Choroid plexus epithelial cell (primary cell): ENCODE measurements at regions not wholly inside any gene's neighbourhood (a gene's known extent, or its start where the extent isn't known, plus 50 kb on each side); places are given as distances from the start of the nearest gene placed in this dataset.
A peak's percentile ranks its signal among the peaks of the same experiment; 100 is the strongest.

ENCODE experiments used
- DNase-seq: peaks from one replicate; pipeline ENCODE4 v3.0.0-alpha.2; 2010; ENCODE audit warnings: low read depth
- H3K4me3 ChIP-seq: 2 replicates; pipeline ENCODE4 v1.5.1; 2011; ENCODE audit warnings: low read depth, mild to moderate bottlenecking, control low read depth, low read length, moderate library complexity
- TF ChIP-seq, protein P1 (sequence below): conservative IDR thresholded peaks from 2 replicates; pipeline ENCODE4 v1.5.1; 2011; ENCODE audit warnings: low read depth, mild to moderate bottlenecking, control low read depth, inconsistent platforms, low read length, moderate library complexity

GRCh38 chr5:166068547-166069335 lies 2222.7 kb upstream of the WWC1 start:
- no peak overlapping the region for H3K4me3 ChIP-seq
- TF ChIP-seq, protein P1, sequence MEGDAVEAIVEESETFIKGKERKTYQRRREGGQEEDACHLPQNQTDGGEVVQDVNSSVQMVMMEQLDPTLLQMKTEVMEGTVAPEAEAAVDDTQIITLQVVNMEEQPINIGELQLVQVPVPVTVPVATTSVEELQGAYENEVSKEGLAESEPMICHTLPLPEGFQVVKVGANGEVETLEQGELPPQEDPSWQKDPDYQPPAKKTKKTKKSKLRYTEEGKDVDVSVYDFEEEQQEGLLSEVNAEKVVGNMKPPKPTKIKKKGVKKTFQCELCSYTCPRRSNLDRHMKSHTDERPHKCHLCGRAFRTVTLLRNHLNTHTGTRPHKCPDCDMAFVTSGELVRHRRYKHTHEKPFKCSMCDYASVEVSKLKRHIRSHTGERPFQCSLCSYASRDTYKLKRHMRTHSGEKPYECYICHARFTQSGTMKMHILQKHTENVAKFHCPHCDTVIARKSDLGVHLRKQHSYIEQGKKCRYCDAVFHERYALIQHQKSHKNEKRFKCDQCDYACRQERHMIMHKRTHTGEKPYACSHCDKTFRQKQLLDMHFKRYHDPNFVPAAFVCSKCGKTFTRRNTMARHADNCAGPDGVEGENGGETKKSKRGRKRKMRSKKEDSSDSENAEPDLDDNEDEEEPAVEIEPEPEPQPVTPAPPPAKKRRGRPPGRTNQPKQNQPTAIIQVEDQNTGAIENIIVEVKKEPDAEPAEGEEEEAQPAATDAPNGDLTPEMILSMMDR = no peak
- DNase-seq = peak; percentile 1

DNA sequence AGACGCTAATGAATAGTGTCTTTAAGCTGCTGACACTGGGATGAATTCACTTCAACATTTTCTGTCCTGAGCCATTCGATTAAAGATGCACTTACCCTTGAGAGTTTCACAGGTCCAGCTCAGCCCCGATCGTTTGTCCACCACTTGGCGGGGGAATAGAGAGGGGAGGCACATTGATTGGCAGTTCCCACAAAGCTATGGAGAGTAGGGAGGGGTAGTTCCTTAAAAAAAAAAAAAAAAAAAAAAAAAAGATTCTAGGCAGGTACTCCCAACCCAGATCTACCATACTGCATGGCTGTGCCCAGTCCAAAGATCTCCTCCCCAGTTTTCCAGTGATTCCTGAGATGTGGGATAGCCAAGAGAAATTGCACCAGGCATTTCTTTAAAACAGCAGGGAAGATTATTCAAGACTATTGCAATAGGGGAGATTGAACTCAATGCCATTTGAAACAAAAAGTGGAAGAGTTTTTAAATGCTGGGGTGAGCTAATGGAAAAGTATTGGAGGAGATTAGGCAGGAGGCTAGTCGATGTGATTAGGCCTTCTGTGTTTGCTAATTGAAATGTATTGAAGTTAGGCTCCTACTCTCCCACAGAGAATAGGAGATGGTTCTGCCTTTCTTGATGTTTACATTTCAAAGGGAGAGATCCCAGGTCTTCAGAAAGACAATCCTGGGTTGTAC lies 2217.4 kb upstream of the WWC1 start:
- TF ChIP-seq, protein P1 = no peak
- no peak for DNase-seq

DNA sequence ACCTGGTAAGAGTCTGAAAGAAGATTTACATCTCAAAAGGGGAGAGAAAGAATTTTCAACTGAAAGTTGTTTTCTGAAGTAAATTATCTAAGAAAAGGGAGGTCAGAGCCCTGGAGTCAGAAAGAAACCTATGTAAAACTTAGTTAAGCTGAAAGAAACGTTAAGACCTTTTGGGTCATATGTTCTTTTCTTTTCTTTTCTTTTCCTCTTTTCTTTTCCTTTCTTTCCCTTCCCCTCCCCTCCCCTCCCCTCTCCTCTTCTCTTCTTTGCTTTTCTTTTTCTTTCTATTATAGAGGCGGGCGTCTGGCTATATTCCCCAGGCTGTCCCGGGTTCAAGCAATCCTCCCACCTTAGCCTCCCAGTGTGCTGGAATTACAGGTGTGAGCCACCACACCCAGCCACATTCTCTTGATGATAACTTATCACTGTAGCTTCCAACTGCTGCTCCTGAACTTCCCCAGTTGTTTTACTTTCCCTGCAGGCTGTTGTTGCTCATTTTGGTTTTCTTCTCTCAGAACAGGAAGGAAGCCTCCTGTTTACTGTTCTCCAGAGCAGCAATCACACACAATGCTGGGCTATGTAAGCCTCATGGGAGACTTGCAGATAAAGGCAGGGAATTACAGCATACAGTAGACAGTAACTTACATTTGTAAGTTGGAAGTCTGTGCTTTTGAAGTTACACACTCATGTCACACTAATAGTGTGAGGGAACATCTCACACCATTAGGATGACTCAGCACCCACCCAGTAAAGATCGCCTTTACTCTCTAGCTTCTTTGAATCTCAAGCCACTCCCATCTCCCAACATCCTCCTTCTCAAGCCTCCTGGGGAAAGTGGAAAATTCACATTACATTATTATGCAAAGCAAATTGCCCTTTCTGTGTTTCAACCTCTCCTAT lies 2216.6 kb upstream of the WWC1 start:
- DNase-seq = no peak
- TF ChIP-seq, protein P1 = no peak

More for the DNA sequence above, 2217.4 kb upstream of the WWC1 start:
- no peak overlapping the region for H3K4me3 ChIP-seq

GRCh38 chr5:166083183-166083959 lies 2208.1 kb upstream of the WWC1 start:
- H3K4me3 ChIP-seq = no peak overlapping the region
- DNase-seq = no peak
- TF ChIP-seq, protein P1 = no peak

More for the DNA sequence above, 2216.6 kb upstream of the WWC1 start:
- no peak overlapping the region for H3K4me3 ChIP-seq

GRCh38 chr5:166086568-166086967 lies 2204.9 kb upstream of the WWC1 start:
- TF ChIP-seq, protein P1 = no peak
- no peak for DNase-seq

DNA sequence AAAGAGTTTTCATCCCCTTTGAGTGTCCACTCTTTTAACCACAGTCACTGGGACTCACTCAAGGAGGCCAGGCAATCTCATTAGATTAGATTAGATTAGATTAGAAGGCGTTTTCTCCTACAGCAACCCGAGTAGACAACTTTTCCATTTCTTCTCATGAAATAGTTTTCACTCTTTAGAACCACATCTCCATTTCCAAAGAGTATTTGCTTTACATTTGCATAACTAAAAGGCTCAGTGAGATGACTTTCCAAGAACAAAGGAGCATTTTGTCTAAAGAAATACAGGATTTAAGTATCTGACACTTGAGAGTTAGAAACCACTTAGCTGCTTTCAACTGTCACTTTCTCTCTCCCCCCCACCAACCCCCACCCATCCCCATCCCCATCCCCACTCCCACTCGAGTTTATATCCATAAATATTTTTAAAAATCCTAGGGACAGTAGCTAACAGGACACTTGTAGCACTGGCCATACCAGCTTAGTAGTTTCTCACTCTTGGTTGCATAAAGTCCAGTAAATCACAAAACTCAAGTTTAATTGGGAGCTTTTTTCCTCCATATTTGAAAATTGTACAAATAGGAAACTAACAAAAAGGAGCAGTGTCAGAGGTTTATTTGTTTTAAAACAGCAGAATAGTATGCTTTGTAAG lies 2202.9 kb upstream of the WWC1 start:
- TF ChIP-seq, protein P1 = no peak

More at GRCh38 chr5:166086568-166086967, 2204.9 kb upstream of the WWC1 start:
- H3K4me3 ChIP-seq = no peak overlapping the region

More for the DNA sequence above, 2202.9 kb upstream of the WWC1 start:
- DNase-seq = no peak
- no peak overlapping the region for H3K4me3 ChIP-seq
